AG08396 (cell line): ENCODE measurements at regions not wholly inside any gene's neighbourhood (a gene's known extent, or its start where the extent isn't known, plus 50 kb on each side); places are given as distances from the start of the nearest gene placed in this dataset.

Experiments
- DNase-seq: peaks from one replicate; pipeline ENCODE4 v3.0.0; 2012; ENCODE audit warnings: low spot score, mixed read lengths

GRCh38 chr18:40440088-40440487 lies 1514.9 kb upstream of the PIK3C3 start:
- no peak for DNase-seq

GRCh38 chr18:40437517-40437916 lies 1517.5 kb upstream of the PIK3C3 start:
- no peak for DNase-seq

GRCh38 chr18:40431071-40431985 lies 1523.7 kb upstream of the PIK3C3 start:
- DNase-seq = no peak

- DNase-seq = no peak
These were observed 1531.7 kb upstream of the PIK3C3 start for GRCh38 chr18:40423291-40423690.

GRCh38 chr18:40420675-40421074 lies 1534.4 kb upstream of the PIK3C3 start:
- DNase-seq = no peak

- DNase-seq = no peak
These were observed 1537.5 kb upstream of the PIK3C3 start for GRCh38 chr18:40417501-40417900.

- DNase-seq = no peak
These were observed 1539.2 kb upstream of the PIK3C3 start for GRCh38 chr18:40415821-40416220.

- no peak for DNase-seq
These were observed 1539.8 kb upstream of the PIK3C3 start for GRCh38 chr18:40415176-40415791.

GRCh38 chr18:40414155-40414754 lies 1540.8 kb upstream of the PIK3C3 start:
- DNase-seq = no peak

- no peak for DNase-seq
These were observed 1541.9 kb upstream of the PIK3C3 start for GRCh38 chr18:40413160-40413559.

- DNase-seq = no peak
These were observed 1542.6 kb upstream of the PIK3C3 start for GRCh38 chr18:40412410-40412809.

GRCh38 chr18:40407909-40408308 lies 1547.1 kb upstream of the PIK3C3 start:
- DNase-seq = no peak

GRCh38 chr18:40404284-40404683 lies 1550.8 kb upstream of the PIK3C3 start:
- peak; percentile 2 for DNase-seq

GRCh38 chr18:40402052-40402451 lies 1553.0 kb upstream of the PIK3C3 start:
- DNase-seq = no peak

- DNase-seq = no peak
These were observed 1566.9 kb upstream of the PIK3C3 start for GRCh38 chr18:40388121-40388520.

- no peak for DNase-seq
These were observed 1567.8 kb upstream of the PIK3C3 start for GRCh38 chr18:40387130-40387787.

GRCh38 chr18:40382197-40382596 lies 1572.8 kb upstream of the PIK3C3 start:
- no peak for DNase-seq

GRCh38 chr18:40380686-40381439 lies 1574.2 kb upstream of the PIK3C3 start:
- DNase-seq = peak; percentile 3

- DNase-seq = no peak
These were observed 1579.2 kb upstream of the PIK3C3 start for GRCh38 chr18:40375837-40376236.

GRCh38 chr18:40371673-40372072 lies 1583.4 kb upstream of the PIK3C3 start:
- peak; percentile 8 for DNase-seq

GRCh38 chr18:40367576-40367975 lies 1587.5 kb upstream of the PIK3C3 start:
- DNase-seq = no peak

GRCh38 chr18:40366521-40366920 lies 1588.5 kb upstream of the PIK3C3 start:
- no peak for DNase-seq
